Posterior cingulate gyrus (tissue), 11 donors: ENCODE measurements at regions not wholly inside any gene's neighbourhood (a gene's known extent, or its start where the extent isn't known, plus 50 kb on each side); places are given as distances from the start of the nearest gene placed in this dataset.

Experiments
- DNase-seq, 10 donors: peaks; one replicate each; pipeline versions ENCODE4 v3.0.0 to v3.0.0-alpha.2; 2020 to 2021; ENCODE audit warnings: mixed read lengths in 3 of 10
- intact Hi-C: fragments of 100-400 bp; cut with DNase I; formaldehyde crosslinking; loops from one replicate; pipeline ENCODE4 v1.15.1; 2023

DNA sequence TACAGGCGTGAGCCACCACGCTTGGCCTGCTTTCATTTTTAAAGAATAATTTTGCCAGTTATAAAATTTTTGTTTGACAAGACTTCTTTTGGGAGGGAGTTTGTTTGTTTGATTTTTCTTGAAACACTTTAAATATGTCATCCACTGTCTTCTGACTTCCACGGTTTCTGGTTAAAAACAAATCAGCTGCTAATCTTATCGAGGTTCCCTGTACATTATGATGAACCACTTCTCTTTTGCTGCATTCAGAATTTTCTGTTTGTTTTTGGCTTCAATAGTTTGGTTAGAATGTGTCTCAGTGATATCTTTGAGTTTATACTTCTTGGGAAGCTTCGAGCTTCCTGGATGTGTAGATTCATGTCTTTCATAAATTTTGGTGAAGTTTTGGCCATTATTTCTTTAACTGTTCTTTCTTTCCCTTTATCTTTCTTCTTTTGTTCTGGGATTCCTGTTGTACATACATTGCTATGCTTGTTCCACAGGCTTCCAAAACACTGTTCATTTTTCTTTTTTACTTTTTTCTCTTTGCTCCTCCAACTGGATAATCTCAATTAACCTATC is 60.8 kb downstream of the MSX2 start:
- intact Hi-C loops = no loop called here
- DNase-seq = no peak
